HK-2 (cell line): ENCODE measurements at regions not wholly inside any gene's neighbourhood (a gene's known extent, or its start where the extent isn't known, plus 50 kb on each side); places are given as distances from the start of the nearest gene placed in this dataset.

Experiments used
- DNase-seq: peaks from one replicate; pipeline ENCODE4 v3.0.0-alpha.2; 2018; ENCODE audit not compliant: unreplicated experiment

- DNase-seq = no peak
These were observed 241.7 kb upstream of the KLF4 start for GRCh38 chr9:107731115-107731762.

- DNase-seq = no peak
These were observed 241.1 kb upstream of the KLF4 start for GRCh38 chr9:107730666-107731065.

DNA sequence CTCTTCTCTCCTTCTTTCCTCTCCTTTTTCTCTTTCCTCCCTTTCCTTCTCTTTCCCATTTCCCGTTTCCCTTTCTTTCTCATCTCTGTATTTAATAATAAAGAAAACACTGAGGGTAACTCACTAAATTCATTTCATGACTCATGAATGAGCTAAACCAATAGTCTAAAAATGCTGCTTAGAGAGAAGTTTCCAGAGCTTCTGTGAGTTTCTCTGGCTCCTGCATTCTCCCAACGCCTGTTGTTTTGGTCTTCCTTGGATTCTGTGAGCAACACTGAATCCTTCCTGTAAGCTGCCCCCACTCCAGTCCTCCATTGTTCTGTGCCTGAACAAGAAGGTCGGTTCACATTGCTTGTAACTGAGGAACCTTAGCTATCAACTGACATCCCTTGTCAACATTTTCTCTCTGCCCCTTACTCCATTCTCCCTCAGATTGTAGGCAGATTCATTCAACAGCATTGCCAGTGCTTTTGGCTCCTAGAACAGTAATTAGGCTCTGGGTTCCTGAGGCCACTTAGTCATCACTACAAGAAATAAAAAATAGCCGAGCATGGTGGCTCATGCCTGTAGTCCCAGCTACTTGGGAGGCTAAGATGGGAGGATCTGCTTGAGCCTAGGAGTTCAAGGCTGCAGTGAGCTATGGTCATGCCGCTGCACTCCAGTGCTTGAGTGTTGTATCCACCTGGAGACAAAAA lies 237.7 kb upstream of the KLF4 start:
- DNase-seq = no peak

GRCh38 chr9:107723015-107723414 lies 233.4 kb upstream of the KLF4 start:
- DNase-seq = no peak

- DNase-seq = no peak
These were observed 232.2 kb upstream of the KLF4 start for GRCh38 chr9:107721705-107722245.

DNA sequence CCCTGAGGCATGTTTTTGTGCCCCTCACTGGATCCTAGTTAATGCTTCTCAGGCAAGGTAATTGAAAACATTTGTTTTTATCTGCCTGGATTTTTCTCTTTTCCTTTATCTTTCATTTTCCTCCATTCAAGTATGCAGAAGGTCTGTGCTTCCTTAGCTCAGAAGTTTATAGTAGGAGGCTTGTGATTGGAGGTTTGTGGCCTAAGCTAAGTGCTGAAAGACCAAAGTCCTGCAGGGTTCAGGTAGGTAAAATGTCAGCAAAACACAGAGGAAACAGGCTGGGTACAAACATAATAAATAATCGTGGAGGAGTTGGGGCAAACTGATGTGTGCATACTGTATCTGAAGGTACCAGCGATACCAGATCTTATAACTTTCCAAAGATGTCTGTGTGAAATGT lies 230.9 kb upstream of the KLF4 start:
- no peak for DNase-seq

- DNase-seq = no peak
These were observed 228.2 kb upstream of the KLF4 start for GRCh38 chr9:107717529-107718314.

DNA sequence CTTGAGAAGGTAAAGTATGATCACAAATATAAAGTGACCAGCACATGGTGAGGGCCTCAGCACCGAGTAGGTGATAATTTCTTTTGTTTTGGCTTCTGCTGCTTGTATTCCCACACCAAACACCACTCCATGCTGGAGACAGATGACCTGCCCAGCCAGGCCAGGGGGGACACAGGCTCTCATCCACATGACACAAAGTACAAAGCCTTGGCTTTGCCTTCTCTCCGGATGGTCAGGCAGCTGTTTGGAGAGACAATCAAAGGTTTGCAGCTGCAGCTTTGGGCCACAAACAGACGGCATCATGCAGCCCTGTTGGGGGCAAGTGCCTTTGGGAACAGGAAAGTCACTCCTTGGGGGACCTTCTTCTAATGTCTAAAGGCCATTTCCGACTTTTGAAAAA lies 226.2 kb upstream of the KLF4 start:
- DNase-seq = no peak

- DNase-seq = no peak
These were observed 223.9 kb upstream of the KLF4 start for GRCh38 chr9:107713470-107713869.

- DNase-seq = peak; percentile 48
These were observed 222.8 kb upstream of the KLF4 start for GRCh38 chr9:107712390-107712789.

- DNase-seq = peak; percentile 74
These were observed 222.0 kb upstream of the KLF4 start for GRCh38 chr9:107711542-107711941.

DNA sequence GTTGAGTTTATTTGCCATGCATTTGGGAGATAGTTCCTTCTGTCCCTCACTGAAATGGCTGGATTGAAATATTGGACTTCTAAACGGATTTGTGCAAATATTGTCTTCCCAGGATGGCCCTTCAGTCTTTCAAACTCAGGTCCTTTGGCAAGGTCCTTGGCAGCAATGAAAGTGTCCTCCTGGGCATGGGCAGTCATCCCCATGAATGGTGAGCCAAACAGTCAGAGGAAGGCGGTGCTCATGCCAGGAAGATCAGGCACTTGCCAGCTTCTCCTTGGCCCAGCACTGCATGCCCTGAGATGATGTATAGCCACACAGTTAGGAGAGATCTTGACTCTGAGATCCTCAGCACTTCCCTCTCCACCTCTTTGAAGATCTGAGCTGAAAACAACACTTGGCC lies 221.4 kb upstream of the KLF4 start:
- no peak for DNase-seq

GRCh38 chr9:107710546-107710945 lies 221.0 kb upstream of the KLF4 start:
- no peak for DNase-seq

GRCh38 chr9:107708791-107709190 lies 219.2 kb upstream of the KLF4 start:
- DNase-seq = no peak

- DNase-seq = no peak
These were observed 218.4 kb upstream of the KLF4 start for GRCh38 chr9:107707915-107708441.

DNA sequence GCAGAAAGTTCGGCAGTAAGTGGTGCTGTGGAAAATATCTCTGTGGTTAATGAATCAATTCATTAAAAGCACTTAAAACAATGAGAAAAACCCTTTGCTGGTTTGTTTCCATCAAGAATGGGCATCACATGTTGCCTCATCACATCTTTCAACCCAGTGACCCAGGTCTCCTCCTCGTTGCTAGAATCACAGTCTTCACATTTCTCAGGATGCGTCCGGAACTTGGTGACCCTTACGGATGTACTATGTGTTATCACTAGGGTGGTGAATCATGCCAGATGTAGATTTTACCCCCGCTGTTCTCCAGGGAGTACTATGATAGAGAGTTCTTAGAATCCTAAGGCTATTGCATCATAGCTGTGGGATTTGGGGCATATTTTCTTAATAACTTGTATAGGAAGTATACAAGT lies 217.9 kb upstream of the KLF4 start:
- no peak for DNase-seq

DNA sequence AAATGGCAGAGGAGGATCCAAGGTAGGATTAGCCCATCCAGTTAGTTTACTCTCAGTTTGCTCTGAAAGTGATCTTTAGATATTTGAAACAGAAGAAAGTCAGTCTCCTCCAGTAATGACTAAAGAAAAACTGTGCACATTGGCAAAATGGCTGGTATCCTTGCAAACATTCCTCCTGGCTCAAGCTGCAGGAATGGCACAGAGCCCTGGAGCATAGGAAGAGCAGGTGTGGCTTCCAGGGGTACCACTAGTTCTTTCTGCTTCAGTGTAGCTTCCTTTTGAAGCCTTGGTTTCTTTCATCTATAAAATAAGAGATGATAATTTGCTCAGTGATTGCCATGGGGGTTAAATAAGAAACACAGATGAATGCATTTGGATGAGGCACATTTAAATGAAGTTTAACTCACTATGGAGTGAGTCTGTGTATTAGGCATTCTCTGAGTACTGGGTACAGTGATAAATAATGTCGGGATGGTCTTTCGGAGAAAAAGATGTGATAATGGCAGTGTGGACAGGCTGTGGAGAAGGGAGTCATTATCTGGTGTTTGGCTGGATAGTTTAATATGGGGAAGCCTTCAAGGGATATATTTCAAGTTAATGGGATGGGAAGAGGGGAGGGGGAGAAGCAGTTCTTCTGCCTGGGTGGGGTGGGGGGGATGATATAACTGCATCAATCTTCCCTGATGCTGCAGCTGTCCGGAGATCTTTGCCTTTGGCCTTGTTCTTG lies 217.3 kb upstream of the KLF4 start:
- DNase-seq = no peak

DNA sequence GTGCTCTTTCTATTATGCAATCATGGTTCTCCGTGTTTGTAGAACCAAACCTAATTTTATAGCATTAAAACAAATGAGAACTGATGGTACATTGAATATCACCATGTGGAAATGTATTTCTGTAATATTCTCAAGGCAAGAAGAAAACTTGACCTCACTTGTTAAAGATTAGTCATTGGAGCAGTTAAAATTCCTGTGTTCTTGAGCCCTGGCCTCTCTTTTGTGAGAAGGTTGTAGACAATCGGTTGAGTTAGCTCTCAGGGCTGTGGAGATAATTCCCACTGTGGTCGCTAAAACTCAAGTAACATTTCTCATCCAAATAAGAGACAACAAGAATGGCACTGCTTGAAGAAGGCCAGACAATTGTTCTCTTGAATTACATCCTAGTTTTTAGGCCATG lies 216.0 kb upstream of the KLF4 start:
- no peak for DNase-seq

- no peak for DNase-seq
These were observed 215.2 kb upstream of the KLF4 start for GRCh38 chr9:107704774-107705173.

GRCh38 chr9:107703651-107704050 lies 214.1 kb upstream of the KLF4 start:
- no peak for DNase-seq

- DNase-seq = no peak
These were observed 211.3 kb upstream of the KLF4 start for GRCh38 chr9:107700847-107701246.

DNA sequence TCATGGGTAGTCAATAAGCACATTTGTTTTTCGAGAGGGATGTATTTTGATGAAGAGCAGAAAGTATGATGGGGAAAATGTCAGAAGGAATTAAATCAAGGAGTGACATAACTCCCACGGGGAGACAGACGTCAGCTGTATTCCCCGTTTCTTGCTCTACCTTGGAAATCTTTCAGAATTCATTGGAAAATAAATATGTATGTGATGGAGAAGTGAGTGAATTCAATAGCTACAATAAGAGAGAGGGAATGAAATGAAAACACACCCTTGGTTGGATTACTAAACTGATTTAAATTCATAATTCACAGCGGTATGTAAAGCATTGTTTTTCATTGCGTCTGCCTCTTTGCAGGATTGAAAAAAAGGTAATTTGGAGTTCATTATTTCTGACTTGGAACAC lies 209.7 kb upstream of the KLF4 start:
- DNase-seq = no peak
